ENCODE measurements at regions not wholly inside any gene's neighbourhood (a gene's known extent, or its start where the extent isn't known, plus 50 kb on each side); places are given as distances from the start of the nearest gene placed in this dataset.

DNA sequence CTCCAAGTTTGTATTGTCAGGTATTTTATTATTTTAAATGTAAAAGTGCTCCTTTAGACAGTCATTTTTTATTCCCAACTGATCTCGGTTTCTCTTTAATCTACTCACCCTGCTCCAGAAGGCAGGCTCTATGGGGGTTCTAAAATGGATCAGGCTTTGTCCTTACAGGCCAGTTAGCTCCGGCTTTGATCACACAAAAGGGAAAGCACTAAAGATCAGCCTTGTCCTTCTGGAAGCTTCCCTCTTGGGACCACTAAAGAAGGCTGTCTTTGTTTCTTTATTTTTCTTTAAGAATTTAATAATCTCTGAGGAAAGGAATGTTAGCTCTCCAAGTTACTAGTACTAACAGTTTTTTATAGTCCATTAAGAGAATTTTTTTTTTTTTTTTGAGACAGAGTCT, 560.5 kb upstream of the ZNF717 start:
- no peak for DNase-seq (ENCODE audit: low read depth in 2 of 2)

GRCh38 chr3:76346690-76347089, 561.3 kb upstream of the ZNF717 start:
- DNase-seq (ENCODE audit: low read depth in 2 of 2), result no peak

DNA sequence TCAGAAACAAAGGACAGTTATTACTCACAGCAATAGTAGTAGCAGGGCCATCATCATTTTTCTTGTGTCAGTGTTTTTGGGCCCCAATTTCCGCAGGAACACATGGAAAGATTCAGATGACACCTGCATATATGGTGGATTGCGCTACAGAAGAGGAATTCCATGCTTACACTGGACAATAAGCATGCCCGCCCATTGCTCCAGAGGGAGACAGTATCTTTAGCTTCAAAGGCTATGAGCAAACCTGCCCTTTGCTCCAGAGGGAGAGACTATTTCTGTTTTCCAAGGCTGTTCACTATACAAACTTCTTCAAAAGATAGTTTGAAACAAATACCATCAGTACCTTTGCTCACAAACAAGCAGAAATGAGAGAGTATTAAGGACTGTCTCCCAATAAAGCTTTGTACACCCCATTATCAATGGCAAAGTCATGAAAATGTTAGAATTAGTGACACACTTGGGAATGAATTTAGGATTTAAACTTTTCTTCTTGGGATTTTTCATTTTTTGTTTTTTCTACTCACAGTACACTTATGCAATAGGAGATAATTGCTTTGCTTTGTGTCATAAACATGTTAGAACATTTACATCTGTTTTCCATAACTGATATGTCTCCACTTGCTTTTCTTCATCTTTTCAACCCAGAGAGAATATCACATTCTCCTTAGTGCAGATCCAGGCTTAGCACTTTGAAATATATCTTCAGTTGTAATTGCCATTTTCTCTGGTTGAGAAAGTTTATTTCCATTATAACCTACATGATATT, 564.5 kb upstream of the ZNF717 start:
- no peak for DNase-seq (ENCODE audit: low read depth in 2 of 2)

- no peak for DNase-seq (ENCODE audit: low read depth in 2 of 2)
Measured at GRCh38 chr3:76352051-76352450, 566.7 kb upstream of the ZNF717 start.

- no peak for DNase-seq (ENCODE audit: low read depth in 2 of 2)
Measured at GRCh38 chr3:76352511-76353284, 567.3 kb upstream of the ZNF717 start.

DNA sequence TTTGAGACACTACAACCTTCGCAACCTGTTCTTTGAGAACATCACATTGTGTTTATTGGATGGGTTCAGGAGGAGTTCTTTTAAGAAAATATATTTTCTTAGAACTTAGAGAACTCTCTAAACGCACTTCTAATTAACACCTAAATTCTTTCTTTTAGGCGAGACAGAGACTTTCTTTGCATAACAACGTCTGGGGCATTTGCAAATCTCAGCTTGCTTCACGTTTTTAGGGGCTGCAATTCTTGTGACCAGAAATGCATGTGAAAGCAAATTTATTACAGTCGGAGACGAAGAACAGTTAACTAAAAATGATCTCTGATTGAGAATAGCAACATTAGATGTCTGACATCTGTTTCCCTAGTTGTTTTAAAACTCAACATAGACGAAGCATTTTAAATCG, 568.3 kb upstream of the ZNF717 start:
- no peak for DNase-seq (ENCODE audit: low read depth in 2 of 2)

- DNase-seq (ENCODE audit: low read depth in 2 of 2), result no peak
Measured at GRCh38 chr3:76361010-76361409, 575.7 kb upstream of the ZNF717 start.

DNA sequence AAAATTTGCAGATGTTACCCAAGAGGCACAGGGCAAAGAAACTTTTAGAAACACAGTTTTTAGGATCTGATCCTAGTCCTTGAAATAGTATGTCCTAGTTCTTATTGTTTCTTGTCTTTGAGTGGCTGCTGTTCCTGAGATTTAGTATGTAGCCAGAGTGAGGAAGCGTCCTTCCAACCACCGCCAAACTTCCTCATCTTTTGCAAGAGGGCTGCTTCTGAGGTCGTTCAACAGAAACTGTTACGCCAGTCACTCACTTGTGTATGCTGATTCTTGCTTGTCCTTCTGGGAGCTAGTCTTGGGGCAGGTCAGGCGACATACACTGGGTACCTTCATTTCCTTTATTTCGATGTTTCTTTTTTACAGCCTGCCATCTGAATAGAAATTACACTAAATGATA, 577.3 kb upstream of the ZNF717 start:
- no peak for DNase-seq (ENCODE audit: low read depth in 2 of 2)

DNA sequence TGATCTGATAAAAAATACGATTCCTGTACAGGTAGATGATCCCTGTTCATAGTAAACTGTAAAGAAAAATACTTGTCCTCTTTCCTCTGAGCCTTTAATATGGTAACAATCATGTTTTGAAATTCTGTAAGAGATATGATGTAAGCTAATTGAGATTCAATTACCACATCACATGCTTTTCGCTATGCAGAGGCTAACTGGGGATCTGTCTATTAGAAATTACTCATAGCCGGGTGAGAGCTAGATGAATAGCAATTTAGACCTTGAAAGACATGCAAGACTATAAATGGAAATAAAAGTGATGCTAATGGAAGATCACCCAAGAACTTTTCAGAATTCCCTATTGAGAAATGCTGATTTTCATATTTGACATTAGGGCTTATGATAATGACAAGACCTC, 579.9 kb upstream of the ZNF717 start:
- no peak for DNase-seq (ENCODE audit: low read depth in 2 of 2)

GRCh38 chr3:76367281-76367680, 581.9 kb upstream of the ZNF717 start:
- DNase-seq (ENCODE audit: low read depth in 2 of 2), result no peak

GRCh38 chr3:76369170-76369569, 583.8 kb upstream of the ZNF717 start:
- no peak for DNase-seq (ENCODE audit: low read depth in 2 of 2)

- no peak for DNase-seq (ENCODE audit: low read depth in 2 of 2)
Measured at GRCh38 chr3:76370749-76371520, 585.6 kb upstream of the ZNF717 start.

DNA sequence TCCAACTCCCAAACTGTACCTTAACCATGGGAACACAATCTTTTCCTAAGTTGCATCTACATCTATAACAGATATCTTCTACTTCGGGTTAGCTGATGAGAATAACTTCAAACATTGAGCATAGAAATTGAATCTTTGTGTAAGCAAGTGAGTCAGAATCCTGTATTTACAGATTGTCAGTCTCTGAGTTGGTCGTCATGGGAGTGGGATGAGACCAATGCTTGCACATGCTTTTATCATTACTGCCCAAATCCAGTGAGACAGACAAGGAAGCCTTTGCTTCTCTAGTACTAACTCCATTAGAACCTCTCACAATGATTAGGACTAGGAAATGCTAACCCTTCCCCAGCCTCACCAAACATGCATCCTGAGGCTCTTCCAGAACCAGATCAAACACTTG, 587.1 kb upstream of the ZNF717 start:
- DNase-seq (ENCODE audit: low read depth in 2 of 2), result no peak

- DNase-seq (ENCODE audit: low read depth in 2 of 2), result no peak
Measured at GRCh38 chr3:76377074-76377473, 591.7 kb upstream of the ZNF717 start.

GRCh38 chr3:76378789-76379188, 593.4 kb upstream of the ZNF717 start:
- no peak for DNase-seq (ENCODE audit: low read depth in 2 of 2)

DNA sequence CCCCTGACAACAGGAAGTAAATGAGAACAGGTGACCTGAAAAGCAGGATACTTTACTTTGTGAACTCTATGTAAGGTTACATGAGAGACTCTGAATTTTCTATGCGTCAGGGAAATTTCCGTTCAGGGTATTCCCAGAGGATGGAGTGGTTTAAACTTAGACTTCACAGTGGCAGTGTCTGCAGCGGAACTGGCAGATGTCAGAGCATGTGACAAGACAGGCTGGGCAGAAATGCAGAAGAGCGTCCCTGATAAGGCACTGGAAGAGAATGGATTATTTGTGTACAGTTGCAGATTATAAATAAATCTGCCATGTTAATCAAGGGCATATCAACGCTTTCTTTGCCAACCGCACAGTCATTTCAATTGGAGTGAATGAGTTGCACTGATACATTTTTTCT, 598.4 kb upstream of the ZNF717 start:
- DNase-seq (ENCODE audit: low read depth in 2 of 2), result no peak

DNA sequence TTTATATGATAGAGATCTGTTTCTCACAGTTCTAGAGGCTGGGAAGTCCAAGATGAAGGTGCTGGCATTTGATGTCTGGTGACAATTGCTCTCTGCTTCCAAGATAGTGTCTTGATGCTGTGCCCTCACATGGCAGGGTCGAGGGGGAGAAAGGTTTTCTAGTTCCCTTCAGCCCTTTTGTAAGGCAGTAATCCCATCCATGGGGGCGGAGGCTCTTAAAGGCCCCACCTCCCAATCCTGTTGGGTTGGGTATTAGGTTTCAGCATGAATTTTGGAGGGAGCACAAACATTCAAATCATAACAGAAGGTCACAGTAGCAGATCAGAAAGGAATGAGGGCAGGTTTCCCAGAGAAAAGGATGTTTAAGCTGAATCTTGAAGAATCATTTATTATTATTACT, 601.7 kb upstream of the ZNF717 start:
- DNase-seq (ENCODE audit: low read depth in 2 of 2), result no peak

GRCh38 chr3:76400141-76400540, 614.8 kb upstream of the ZNF717 start:
- DNase-seq (ENCODE audit: low read depth in 2 of 2), result no peak

- no peak for DNase-seq (ENCODE audit: low read depth in 2 of 2)
Measured at GRCh38 chr3:76402926-76403325, 617.6 kb upstream of the ZNF717 start.

- DNase-seq (ENCODE audit: low read depth in 2 of 2), result no peak
Measured at GRCh38 chr3:76403556-76403955, 618.2 kb upstream of the ZNF717 start.

DNA sequence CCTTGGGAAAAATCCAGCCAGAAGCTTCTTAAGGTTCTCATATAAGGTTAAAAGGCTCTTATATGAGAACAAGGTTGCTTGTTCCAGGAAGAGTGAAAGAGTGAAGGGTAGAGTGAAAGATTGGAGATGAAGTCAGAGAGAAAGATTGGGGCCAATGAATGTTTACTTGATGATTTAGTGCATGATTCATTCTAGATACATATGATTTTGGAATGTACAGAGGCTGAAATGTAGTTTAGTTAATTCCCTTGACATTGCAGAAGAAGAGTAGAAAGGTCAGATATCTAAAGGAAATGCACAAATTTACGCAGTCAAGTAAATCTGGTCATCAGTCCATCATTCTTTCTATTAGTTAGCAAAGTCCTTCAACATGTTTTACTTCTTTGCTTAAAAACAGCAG, 619.8 kb upstream of the ZNF717 start:
- no peak for DNase-seq (ENCODE audit: low read depth in 2 of 2)

DNA sequence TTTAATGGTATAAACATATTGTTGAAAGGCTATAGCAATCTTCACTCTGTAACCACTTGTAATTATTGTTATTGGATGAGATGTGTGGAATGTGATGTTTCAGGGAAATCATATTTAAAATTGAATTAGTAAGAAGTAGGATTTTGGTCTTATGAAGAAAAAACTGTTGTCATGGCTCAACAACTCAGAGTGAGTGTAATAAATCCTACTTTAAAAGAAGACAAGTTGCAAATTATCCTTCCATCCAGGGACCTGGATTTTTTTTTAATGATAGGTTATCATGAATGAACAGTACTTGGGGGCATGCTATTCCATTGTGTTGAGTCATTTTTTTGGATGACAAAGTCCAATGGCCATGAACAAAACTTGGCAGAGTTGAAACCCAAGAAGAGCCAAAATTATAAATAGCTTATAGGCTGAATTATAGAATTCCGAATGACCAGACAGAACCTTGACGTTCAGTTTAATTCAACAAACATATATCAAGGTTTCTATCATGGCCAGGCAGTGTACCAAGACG, 625.5 kb upstream of the ZNF717 start:
- no peak for DNase-seq (ENCODE audit: low read depth in 2 of 2)
